Sciatic nerve (tissue), 2 donors: ENCODE measurements at regions not wholly inside any gene's neighbourhood (a gene's known extent, or its start where the extent isn't known, plus 50 kb on each side); places are given as distances from the start of the nearest gene placed in this dataset.

Source experiments
- ATAC-seq: fragments of 200-7000 bp; cut with Tn5 transposase; one replicate; pipeline ENCODE4 v1.9.1; 2020; ENCODE audit warnings: mild to moderate bottlenecking, moderate library complexity
- DNase-seq: peaks from one replicate; pipeline ENCODE4 v3.0.0-alpha.2; 2020; ENCODE audit warnings: low spot score
- intact Hi-C: fragments of 100-400 bp; cut with DNase I; formaldehyde crosslinking; loops from one replicate; pipeline ENCODE4 v1.14.2; 2022
- donor health status: DM: no; HTN: no; CAD: no.
- donor health status: DM: no; HTN: no; CAD: no.

GRCh38 chr21:16770266-16770665 lies 742.6 kb upstream of the CXADR start:
- intact Hi-C loops, result no loop called here
- ATAC-seq (no peak), DNase-seq (no peak)

GRCh38 chr21:16773206-16773605 lies 739.6 kb upstream of the CXADR start:
- DNase-seq (no peak), ATAC-seq (no peak)
- intact Hi-C loops, result no loop called here

- intact Hi-C loops, result no loop called here
- DNase-seq (no peak), ATAC-seq (no peak)
These were observed 737.8 kb upstream of the CXADR start for GRCh38 chr21:16775076-16775475.

GRCh38 chr21:16777041-16777720 lies 735.7 kb upstream of the CXADR start:
- intact Hi-C loops, result no loop called here
- ATAC-seq (no peak), DNase-seq (no peak)

DNA sequence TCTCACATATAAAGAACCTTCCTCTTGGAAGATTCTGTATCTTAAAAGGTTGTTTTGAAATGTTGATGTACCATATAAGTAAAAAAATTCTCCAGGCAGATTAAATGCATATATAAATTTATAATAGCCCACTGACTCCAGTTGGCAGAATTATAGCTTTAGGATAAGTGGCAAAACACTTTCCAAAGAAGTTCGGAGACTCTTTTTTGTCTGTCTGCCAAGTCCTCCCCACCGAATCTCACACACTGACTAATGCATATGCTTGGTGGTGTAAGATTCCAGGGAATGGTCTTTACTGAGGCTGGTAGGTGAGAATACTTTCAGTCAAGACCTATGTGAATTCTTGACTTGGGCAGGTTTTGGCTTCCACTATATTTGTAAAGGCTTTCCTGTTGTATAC lies 724.3 kb upstream of the CXADR start:
- intact Hi-C loops, result no loop called here
- ATAC-seq (no peak), DNase-seq (no peak)

DNA sequence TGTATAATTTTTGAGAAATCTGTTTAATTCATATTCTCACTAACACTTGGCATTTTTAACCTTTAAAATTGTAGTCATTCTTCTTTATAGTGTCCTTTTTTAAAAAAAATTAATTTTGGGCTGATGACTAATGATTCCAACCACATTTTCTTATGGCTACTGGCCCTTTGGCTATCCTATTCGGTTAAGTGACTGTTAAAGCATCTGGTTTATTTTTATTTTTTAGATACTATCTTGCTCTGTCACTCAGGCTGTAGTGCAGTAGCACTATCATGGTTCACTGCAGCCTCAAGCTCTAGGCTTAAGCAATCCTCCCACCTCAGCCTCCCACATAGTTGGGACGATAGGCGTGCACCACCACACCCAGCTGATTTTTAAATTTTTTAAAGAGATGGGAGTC lies 723.2 kb upstream of the CXADR start:
- intact Hi-C loops, result no loop called here
- no peak for ATAC-seq
- DNase-seq, result no peak

GRCh38 chr21:16792101-16792500 lies 720.7 kb upstream of the CXADR start:
- DNase-seq (no peak), ATAC-seq (no peak)
- intact Hi-C loops, result no loop called here

- ATAC-seq, result peak; percentile 49
- intact Hi-C loops, result no loop called here
- no peak for DNase-seq
These were observed 717.9 kb upstream of the CXADR start for GRCh38 chr21:16794950-16795349.

GRCh38 chr21:16796776-16797175 lies 716.1 kb upstream of the CXADR start:
- ATAC-seq, result no peak
- no peak for DNase-seq
- intact Hi-C loops, result no loop called here

GRCh38 chr21:16797540-16797939 lies 715.3 kb upstream of the CXADR start:
- intact Hi-C loops, result no loop called here
- ATAC-seq, result no peak
- no peak for DNase-seq

DNA sequence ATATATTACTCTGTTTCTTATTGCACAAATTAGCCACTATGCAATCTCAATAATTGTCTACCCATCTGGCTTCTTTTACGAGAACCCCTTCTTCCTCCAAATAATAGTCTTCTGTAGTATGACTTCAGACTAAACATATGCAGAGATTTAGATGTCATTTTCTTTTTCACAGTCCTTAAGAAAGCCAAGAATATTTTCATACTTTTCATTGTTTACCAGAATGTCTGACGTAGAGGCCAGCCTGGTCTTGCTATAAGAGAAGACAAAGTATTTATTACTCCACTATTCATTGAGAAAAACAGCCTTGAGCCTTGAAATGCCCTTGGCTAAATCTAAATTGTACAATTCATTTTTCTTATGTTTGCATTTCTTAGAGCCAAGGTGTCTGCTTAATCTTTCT lies 714.9 kb upstream of the CXADR start:
- ATAC-seq, result no peak
- no peak for DNase-seq
- intact Hi-C loops, result no loop called here

DNA sequence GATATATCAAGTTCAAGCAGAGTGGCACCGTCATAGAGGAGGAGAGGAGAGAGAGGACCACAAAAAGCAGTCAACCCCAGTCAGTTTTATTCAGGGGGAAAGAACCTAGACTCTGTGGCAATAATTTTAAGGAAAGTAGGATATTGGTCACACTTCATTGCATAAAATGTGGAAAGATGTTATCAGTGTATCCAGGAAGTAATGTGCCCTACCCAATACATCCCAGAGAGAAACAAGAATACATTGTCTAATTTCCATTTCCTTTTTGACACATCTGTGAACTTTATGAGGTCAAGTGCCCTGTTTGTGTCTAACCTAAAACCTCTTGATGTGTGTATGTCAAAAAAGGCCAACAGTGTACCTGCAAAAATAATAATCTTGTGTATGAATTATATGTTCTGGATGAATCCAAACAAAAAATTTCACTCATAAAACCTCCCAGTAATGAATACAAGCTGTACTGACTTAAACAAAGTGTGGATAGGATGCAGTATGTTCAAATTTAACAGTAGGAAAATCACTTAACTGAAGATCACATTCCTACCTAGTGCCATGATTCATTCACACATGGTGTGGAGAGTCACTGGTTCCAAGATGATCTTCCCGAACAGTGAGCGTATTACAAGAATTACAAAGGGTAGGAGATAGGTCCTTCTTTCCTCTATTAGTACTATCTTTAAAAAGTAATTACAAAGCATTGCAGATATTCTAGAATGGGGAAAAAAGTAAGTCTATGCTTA lies 712.1 kb upstream of the CXADR start:
- intact Hi-C loops, result no loop called here
- DNase-seq (no peak), ATAC-seq (no peak)

- no peak for DNase-seq
- intact Hi-C loops, result no loop called here
- ATAC-seq, result no peak
These were observed 701.8 kb upstream of the CXADR start for GRCh38 chr21:16811011-16811410.

DNA sequence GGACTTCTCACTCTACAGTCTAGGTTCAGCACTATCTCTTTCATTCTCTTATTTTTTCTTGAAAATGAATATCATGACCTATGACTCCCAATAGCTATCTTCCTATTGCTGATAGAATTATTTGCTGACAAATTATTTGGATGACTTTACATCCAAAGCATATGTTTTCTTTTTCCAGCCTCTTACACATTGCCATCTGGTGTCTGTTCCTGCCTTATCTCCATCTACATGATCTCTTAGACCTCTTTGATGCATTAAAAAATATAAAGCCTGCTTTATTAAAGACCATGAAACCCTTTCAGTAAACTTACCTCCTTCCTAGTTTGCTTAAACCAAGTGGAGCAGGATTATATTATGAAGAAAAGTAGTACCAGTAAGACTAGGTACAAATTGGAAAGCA lies 700.9 kb upstream of the CXADR start:
- intact Hi-C loops, result no loop called here
- no peak for DNase-seq
- no peak for ATAC-seq

GRCh38 chr21:16815243-16815642 lies 697.6 kb upstream of the CXADR start:
- intact Hi-C loops, result no loop called here
- no peak for DNase-seq
- no peak for ATAC-seq

DNA sequence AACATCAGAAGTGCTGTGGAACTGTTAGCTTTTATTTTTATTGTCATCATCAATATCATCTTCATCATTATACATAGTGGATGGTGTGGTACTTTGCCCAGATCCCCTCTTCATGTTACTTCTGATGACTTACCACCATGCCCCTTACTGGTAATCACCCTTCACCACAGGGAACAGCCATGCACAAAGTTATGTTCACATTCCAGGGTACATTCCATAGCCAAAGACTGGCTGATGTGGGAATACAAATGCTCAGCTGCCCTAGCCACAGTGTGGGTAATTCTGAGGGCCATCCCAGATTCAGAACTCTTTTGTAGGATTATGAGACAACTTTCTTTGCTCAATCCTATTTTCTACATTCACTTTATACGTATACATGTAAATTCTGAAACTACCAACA lies 691.3 kb upstream of the CXADR start:
- DNase-seq, result no peak
- intact Hi-C loops, result no loop called here
- ATAC-seq, result no peak

DNA sequence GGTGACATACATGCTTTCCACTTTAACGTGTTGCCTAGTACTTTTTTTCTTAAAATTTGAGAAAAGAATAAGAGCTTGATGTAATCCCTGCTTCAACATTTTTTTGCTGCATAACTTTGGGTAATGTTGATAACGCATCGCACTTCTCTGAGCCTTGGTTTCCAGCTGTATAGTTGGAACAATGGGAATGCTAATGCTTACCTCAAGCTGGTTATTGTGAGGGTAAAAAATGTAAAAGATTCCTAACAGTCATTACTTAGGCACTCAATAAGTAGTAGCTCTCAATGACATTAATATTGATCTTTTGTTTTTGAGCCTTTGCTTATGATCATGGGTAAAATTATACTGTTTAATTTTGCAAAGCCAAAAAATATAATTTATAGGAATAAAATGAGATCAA lies 683.3 kb upstream of the CXADR start:
- ATAC-seq (no peak), DNase-seq (no peak)
- intact Hi-C loops, result no loop called here

DNA sequence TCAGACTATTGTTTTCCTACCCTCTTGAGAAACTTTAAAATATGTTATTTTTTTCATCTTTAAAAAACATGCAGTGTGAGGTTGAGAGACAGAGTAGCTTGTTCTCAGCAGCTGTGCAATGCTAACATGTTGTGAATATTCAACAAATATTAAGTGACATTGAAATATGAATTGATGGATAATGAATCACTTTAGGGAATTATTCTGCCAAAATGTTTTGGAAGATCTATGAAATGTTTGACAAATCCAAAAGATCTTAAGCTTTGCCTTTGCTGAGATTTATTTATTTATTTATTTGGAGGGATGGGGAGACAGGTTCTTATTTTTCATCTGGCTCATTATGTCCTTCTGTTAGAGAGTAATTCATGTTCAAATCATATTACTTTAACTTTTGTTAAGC lies 680.1 kb upstream of the CXADR start:
- intact Hi-C loops, result no loop called here
- no peak for DNase-seq
- no peak for ATAC-seq

GRCh38 chr21:16834791-16835190 lies 678.1 kb upstream of the CXADR start:
- no peak for DNase-seq

DNA sequence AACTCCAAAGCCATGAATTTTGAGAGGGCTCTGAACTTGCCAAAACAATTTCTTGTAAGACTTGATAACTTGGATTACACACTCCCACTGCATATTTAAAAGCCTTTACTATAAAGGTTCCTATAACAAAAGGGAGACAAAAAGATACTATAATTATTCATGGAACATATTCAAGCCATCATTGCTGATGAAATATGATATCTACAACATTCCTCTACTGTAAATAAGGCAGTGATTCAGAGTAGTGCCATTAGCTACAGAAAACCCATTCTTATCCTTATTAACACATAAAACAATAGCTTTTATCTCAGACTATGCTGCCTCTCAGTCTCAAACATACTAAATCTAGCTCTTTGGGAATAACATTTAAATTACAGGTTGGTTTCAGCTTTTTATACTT lies 675.5 kb upstream of the CXADR start:
- ATAC-seq, result no peak
- no peak for DNase-seq
- intact Hi-C loops, result no loop called here

More at GRCh38 chr21:16834791-16835190, 678.1 kb upstream of the CXADR start:
- ATAC-seq, result no peak
- intact Hi-C loops, result no loop called here

DNA sequence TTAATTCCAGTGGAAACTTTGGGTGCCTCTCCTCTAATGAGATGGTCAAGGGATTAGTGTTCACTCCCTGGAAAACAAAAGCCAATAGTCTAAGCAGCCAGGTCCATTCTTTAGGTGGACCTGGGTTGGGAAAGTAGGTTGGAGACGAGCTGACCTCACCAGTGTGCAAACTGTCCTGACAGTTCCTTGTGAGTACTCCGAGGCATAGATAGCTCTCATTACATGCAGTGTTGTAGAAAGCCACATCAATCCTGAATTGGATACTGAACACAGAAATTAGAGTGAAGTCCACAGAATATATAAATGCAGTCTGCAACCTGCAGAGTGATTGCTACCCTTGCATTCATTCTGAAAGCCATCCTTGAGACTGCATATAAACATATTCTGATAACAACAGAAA lies 675.1 kb upstream of the CXADR start:
- no peak for DNase-seq
- intact Hi-C loops, result no loop called here
- ATAC-seq, result no peak
